ENCODE measurements at regions not wholly inside any gene's neighbourhood (a gene's known extent, or its start where the extent isn't known, plus 50 kb on each side); places are given as distances from the start of the nearest gene placed in this dataset.

DNA sequence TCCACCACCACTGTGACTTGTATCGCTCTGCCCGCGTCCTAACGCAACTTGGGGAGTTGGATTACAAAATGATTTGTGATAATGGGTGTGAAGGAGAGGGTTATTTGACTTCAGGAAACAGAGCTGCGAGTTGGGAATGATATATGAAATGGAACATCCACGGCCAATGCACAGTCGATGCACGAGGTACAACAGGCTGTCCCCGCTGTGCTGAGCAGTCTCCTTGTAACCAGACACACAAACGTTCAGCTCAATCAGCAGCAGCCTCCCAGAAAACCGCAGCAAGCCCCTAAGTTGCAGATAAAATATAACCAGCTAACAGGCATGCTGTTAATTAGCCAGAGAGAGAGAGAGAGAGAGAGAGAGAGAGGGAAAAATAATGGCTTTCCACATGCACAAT lies 332.7 kb upstream of the MGMT start:
- Histone ChIP-seq H3K36me3 (ENCODE audit: control insufficient read depth in 1 of 2, insufficient read depth in 2 of 2, low read depth in 1 of 2, low read length in 2 of 2) (no peaks in the 10 kb centered on the region), H3K18ac (ENCODE audit: low read depth in 1 of 2, low read length in 2 of 2) (no peak overlapping the region), H3K79me1 (replicated peaks; ENCODE audit: low read length, poor library complexity, severe bottlenecking) (no peaks in the 10 kb centered on the region), H2AK5ac (ENCODE audit: low read length, severe bottlenecking) (no peak overlapping the region), H3K4me1 (ENCODE audit: control insufficient read depth, insufficient read depth, low read depth, low read length) (no peaks in the 10 kb centered on the region), H2AFZ (ENCODE audit: low read depth, low read length) (no peak overlapping the region), H4K8ac (ENCODE audit: low read length) (no peak overlapping the region), H3K4me3 (ENCODE audit: insufficient read depth in 1 of 2, low read depth in 1 of 2, low read length in 2 of 2) (no peak overlapping the region), H4K91ac (ENCODE audit: low read length) (no peak overlapping the region), H3K9ac (ENCODE audit: low read length) (no peak overlapping the region), H3K4ac (ENCODE audit: low read depth in 1 of 2, low read length in 2 of 2) (no peak overlapping the region), H3K27ac (ENCODE audit: low read length, poor library complexity, severe bottlenecking) (no peak overlapping the region), H2BK12ac (ENCODE audit: low read length in 2 of 2) (no peak overlapping the region), H3K27me3 (ENCODE audit: control insufficient read depth in 1 of 2, insufficient read depth in 1 of 2, low read length in 2 of 2) (peaks cover 0 to 14% of the 10 kb centered on the region in 2 experiments), H3K9me3 (ENCODE audit: control insufficient read depth, low read length) (no peaks in the 10 kb centered on the region), H2BK120ac (ENCODE audit: low read depth, low read length) (no peak overlapping the region), H3K23ac (ENCODE audit: low read length in 2 of 2) (no peak overlapping the region), H2BK5ac (ENCODE audit: low read depth, low read length, poor library complexity, severe bottlenecking) (no peak overlapping the region), H2BK15ac (ENCODE audit: low read depth, poor library complexity, severe bottlenecking) (no peak overlapping the region), H3K14ac (ENCODE audit: low read length in 2 of 2) (no peak overlapping the region), H3K4me2 (ENCODE audit: low read length, poor library complexity, severe bottlenecking) (no peak overlapping the region)
- WGBS, result 86% methylated on average over 10 of the region's 11 CpGs
- no peak for DNase-seq

DNA sequence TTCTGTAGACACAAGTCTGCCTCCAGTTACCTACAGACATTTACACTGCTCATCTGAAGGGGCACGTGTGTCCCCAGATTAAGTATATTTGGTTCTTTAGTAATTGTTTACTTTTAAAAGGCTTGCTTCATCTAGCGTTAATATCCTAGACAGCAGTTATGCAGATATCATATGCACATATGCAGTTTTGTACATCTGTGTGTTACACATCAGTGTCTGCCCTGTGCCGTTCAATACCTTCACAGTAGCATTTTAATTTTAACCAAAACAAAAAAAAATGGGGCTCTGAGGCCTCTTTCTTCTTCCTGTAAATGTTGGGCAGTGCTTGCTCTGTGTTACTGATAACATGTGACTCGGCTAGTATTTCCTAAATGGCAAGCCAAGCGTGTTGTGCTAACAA lies 331.4 kb upstream of the MGMT start:
- Histone ChIP-seq H2BK12ac (ENCODE audit: low read length in 2 of 2) (no peak overlapping the region), H2BK5ac (ENCODE audit: low read depth, low read length, poor library complexity, severe bottlenecking) (no peak overlapping the region), H3K14ac (ENCODE audit: low read length in 2 of 2) (no peak overlapping the region), H3K79me1 (replicated peaks; ENCODE audit: low read length, poor library complexity, severe bottlenecking) (no peaks in the 10 kb centered on the region), H4K91ac (ENCODE audit: low read length) (no peak overlapping the region), H3K4me1 (ENCODE audit: control insufficient read depth, insufficient read depth, low read depth, low read length) (no peaks in the 10 kb centered on the region), H3K27ac (ENCODE audit: low read length, poor library complexity, severe bottlenecking) (no peak overlapping the region), H2AFZ (ENCODE audit: low read depth, low read length) (no peak overlapping the region), H3K4me2 (ENCODE audit: low read length, poor library complexity, severe bottlenecking) (no peak overlapping the region), H2BK120ac (ENCODE audit: low read depth, low read length) (no peak overlapping the region), H3K23ac (ENCODE audit: low read length in 2 of 2) (no peak overlapping the region), H3K4ac (ENCODE audit: low read depth in 1 of 2, low read length in 2 of 2) (no peak overlapping the region), H3K27me3 (ENCODE audit: control insufficient read depth in 1 of 2, insufficient read depth in 1 of 2, low read length in 2 of 2) (peaks cover 0 to 10% of the 10 kb centered on the region in 2 experiments), H3K36me3 (ENCODE audit: control insufficient read depth in 1 of 2, insufficient read depth in 2 of 2, low read depth in 1 of 2, low read length in 2 of 2) (no peaks in the 10 kb centered on the region), H3K4me3 (ENCODE audit: insufficient read depth in 1 of 2, low read depth in 1 of 2, low read length in 2 of 2) (no peak overlapping the region), H4K8ac (ENCODE audit: low read length) (no peak overlapping the region), H2BK15ac (ENCODE audit: low read depth, poor library complexity, severe bottlenecking) (no peak overlapping the region), H3K9ac (ENCODE audit: low read length) (no peak overlapping the region), H3K9me3 (ENCODE audit: control insufficient read depth, low read length) (no peaks in the 10 kb centered on the region), H2AK5ac (ENCODE audit: low read length, severe bottlenecking) (no peak overlapping the region), H3K18ac (ENCODE audit: low read depth in 1 of 2, low read length in 2 of 2) (no peak overlapping the region)
- WGBS, result 85% methylated on average over 4 of the region's 5 CpGs
- DNase-seq, result no peak

DNA sequence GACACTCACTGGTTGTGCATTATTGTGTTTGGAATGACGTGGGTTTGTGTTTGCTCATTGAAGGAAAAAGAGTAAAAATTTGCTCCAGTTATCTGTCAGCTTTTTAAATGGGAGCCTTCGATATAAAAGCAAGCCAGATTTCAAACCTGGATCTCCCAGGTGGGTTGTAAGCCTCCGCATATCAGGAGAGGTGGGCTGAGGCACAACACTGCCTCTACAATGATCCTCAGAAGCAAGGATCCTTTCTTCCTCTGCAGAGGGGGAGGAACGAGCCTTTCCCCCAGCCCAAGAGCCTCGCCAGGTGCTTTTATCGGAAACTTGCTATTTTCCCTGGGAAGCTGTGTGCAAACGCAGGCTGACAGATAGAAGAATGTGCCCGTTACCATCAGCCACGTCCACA lies 331.0 kb upstream of the MGMT start:
- H3K4me2 ChIP-seq (ENCODE audit: low read length, poor library complexity, severe bottlenecking), result no peak overlapping the region
- H2BK120ac ChIP-seq (ENCODE audit: low read depth, low read length), result no peak overlapping the region
- DNase-seq, result no peak
- H3K4me3 ChIP-seq (ENCODE audit: insufficient read depth in 1 of 2, low read depth in 1 of 2, low read length in 2 of 2), result no peak overlapping the region
- H4K8ac ChIP-seq (ENCODE audit: low read length), result no peak overlapping the region
- no peak overlapping the region for H3K9ac ChIP-seq (ENCODE audit: low read length)
- H3K4me1 ChIP-seq (ENCODE audit: control insufficient read depth, insufficient read depth, low read depth, low read length), result no peaks in the 10 kb centered on the region
- no peak overlapping the region for H4K91ac ChIP-seq (ENCODE audit: low read length)
- no peak overlapping the region for H3K27ac ChIP-seq (ENCODE audit: low read length, poor library complexity, severe bottlenecking)
- H3K18ac ChIP-seq (ENCODE audit: low read depth in 1 of 2, low read length in 2 of 2), result no peak overlapping the region
- no peak overlapping the region for H2BK5ac ChIP-seq (ENCODE audit: low read depth, low read length, poor library complexity, severe bottlenecking)
- no peak overlapping the region for H2AFZ ChIP-seq (ENCODE audit: low read depth, low read length)
- H3K4ac ChIP-seq (ENCODE audit: low read depth in 1 of 2, low read length in 2 of 2), result no peak overlapping the region
- no peak overlapping the region for H2AK5ac ChIP-seq (ENCODE audit: low read length, severe bottlenecking)
- no peak overlapping the region for H3K23ac ChIP-seq (ENCODE audit: low read length in 2 of 2)
- H3K14ac ChIP-seq (ENCODE audit: low read length in 2 of 2), result no peak overlapping the region
- H3K36me3 ChIP-seq (ENCODE audit: control insufficient read depth in 1 of 2, insufficient read depth in 2 of 2, low read depth in 1 of 2, low read length in 2 of 2), result no peaks in the 10 kb centered on the region
- no peak overlapping the region for H2BK15ac ChIP-seq (ENCODE audit: low read depth, poor library complexity, severe bottlenecking)
- H3K9me3 ChIP-seq (ENCODE audit: control insufficient read depth, low read length), result no peaks in the 10 kb centered on the region
- H2BK12ac ChIP-seq (ENCODE audit: low read length in 2 of 2), result no peak overlapping the region
- WGBS, result 87% methylated on average over 9 of the region's 9 CpGs
- no peaks in the 10 kb centered on the region for H3K79me1 ChIP-seq (replicated peaks; ENCODE audit: low read length, poor library complexity, severe bottlenecking)
- peaks cover 0 to 10% of the 10 kb centered on the region in 2 experiments for H3K27me3 ChIP-seq (ENCODE audit: control insufficient read depth in 1 of 2, insufficient read depth in 1 of 2, low read length in 2 of 2)

DNA sequence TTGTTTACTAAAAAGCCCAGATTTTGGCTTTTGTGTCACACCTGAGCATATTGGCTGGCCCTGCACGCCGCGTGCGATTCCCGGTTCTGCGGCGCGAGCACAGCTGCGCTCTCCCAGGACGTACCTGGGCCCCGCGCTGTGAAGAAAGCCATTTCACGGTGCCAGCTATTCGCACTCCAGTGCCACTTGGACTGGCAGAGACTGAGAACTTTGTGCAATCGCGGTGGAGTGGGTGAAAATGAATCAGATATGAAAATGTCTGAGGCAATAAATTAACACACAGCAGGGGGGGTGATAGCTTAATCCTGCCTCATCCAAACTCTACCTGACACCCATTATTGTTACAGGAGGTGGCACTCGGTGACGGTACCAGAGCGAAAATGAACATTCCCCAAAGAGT lies 330.1 kb upstream of the MGMT start:
- H3K27ac ChIP-seq (ENCODE audit: low read length, poor library complexity, severe bottlenecking), result no peak overlapping the region
- no peaks in the 10 kb centered on the region for H3K36me3 ChIP-seq (ENCODE audit: control insufficient read depth in 1 of 2, insufficient read depth in 2 of 2, low read depth in 1 of 2, low read length in 2 of 2)
- H3K4me3 ChIP-seq (ENCODE audit: insufficient read depth in 1 of 2, low read depth in 1 of 2, low read length in 2 of 2), result no peak overlapping the region
- no peak overlapping the region for H2AK5ac ChIP-seq (ENCODE audit: low read length, severe bottlenecking)
- H3K9me3 ChIP-seq (ENCODE audit: control insufficient read depth, low read length), result no peaks in the 10 kb centered on the region
- no peak overlapping the region for H3K23ac ChIP-seq (ENCODE audit: low read length in 2 of 2)
- no peak overlapping the region for H2BK5ac ChIP-seq (ENCODE audit: low read depth, low read length, poor library complexity, severe bottlenecking)
- no peak overlapping the region for H3K18ac ChIP-seq (ENCODE audit: low read depth in 1 of 2, low read length in 2 of 2)
- WGBS, result 96% methylated on average over 16 of the region's 19 CpGs
- no peak overlapping the region for H2BK12ac ChIP-seq (ENCODE audit: low read length in 2 of 2)
- no peak overlapping the region for H3K14ac ChIP-seq (ENCODE audit: low read length in 2 of 2)
- H3K4me2 ChIP-seq (ENCODE audit: low read length, poor library complexity, severe bottlenecking), result no peak overlapping the region
- no peaks in the 10 kb centered on the region for H3K79me1 ChIP-seq (replicated peaks; ENCODE audit: low read length, poor library complexity, severe bottlenecking)
- H2BK120ac ChIP-seq (ENCODE audit: low read depth, low read length), result no peak overlapping the region
- no peak overlapping the region for H4K91ac ChIP-seq (ENCODE audit: low read length)
- H2AFZ ChIP-seq (ENCODE audit: low read depth, low read length), result no peak overlapping the region
- no peaks in the 10 kb centered on the region for H3K4me1 ChIP-seq (ENCODE audit: control insufficient read depth, insufficient read depth, low read depth, low read length)
- H2BK15ac ChIP-seq (ENCODE audit: low read depth, poor library complexity, severe bottlenecking), result no peak overlapping the region
- no peak overlapping the region for H4K8ac ChIP-seq (ENCODE audit: low read length)
- no peak for DNase-seq
- H3K27me3 ChIP-seq (ENCODE audit: control insufficient read depth in 1 of 2, insufficient read depth in 1 of 2, low read length in 2 of 2), result peaks cover 0 to 10% of the 10 kb centered on the region in 2 experiments
- H3K9ac ChIP-seq (ENCODE audit: low read length), result no peak overlapping the region
- H3K4ac ChIP-seq (ENCODE audit: low read depth in 1 of 2, low read length in 2 of 2), result no peak overlapping the region

Data from mesenchymal stem cell (in vitro differentiated cells and primary cell).